WTC11 (cell line): ENCODE measurements at regions not wholly inside any gene's neighbourhood (a gene's known extent, or its start where the extent isn't known, plus 50 kb on each side); places are given as distances from the start of the nearest gene placed in this dataset.

ENCODE experiments used
- E2F1 ChIP-seq: sonication (generic); formaldehyde crosslinking; IDR thresholded peaks from 2 replicates; pipeline ENCODE4 v1.8.0; 2022; ENCODE audit warnings: mild to moderate bottlenecking, missing genetic modification reagents
- NFYB ChIP-seq: sonication (generic); formaldehyde crosslinking; conservative IDR thresholded peaks from 2 replicates; pipeline ENCODE4 v1.8.0; 2022; ENCODE audit warnings: low read depth, missing genetic modification reagents
- NR2C2 ChIP-seq: sonication (generic); formaldehyde crosslinking; IDR thresholded peaks from 2 replicates; pipeline ENCODE4 v1.8.0; 2022; ENCODE audit warnings: mild to moderate bottlenecking, missing genetic modification reagents
- SP1 ChIP-seq: sonication (generic); formaldehyde crosslinking; conservative IDR thresholded peaks from 2 replicates; pipeline ENCODE4 v1.8.1; 2022; ENCODE audit warnings: missing genetic modification reagents
- TF ChIP-seq, protein P1 (sequence below): fragments of 200-600 bp; IDR thresholded peaks from 2 replicates; pipeline ENCODE4 v1.8.0; 2022; ENCODE audit warnings: antibody characterized with exemption

DNA sequence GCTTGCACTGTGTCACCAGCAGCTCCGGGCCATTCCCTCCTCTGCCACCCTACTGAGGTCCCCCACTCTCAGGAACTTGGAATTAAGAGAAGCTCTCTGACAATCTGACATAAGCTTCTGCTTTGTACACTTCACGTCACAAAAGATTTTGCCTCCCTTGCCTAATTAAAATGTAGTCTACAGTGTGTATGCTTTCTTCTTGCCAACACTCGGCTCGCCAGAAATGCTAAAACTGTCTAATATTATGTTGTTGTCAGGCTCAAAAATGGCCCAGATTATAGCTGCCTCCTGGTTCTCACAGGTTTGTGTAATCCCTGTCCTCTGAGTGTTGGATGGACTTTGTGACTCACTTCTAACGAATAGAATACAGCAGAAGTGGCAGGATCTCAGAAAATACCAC lies 474.7 kb downstream of the MBD2 start:
- TF ChIP-seq NFYB (CRISPR knock-in tag) (no peak), E2F1 (CRISPR knock-in tag) (no peak), SP1 (CRISPR knock-in tag) (no peak), NR2C2 (CRISPR knock-in tag) (no peak)
- TF ChIP-seq, protein P1, sequence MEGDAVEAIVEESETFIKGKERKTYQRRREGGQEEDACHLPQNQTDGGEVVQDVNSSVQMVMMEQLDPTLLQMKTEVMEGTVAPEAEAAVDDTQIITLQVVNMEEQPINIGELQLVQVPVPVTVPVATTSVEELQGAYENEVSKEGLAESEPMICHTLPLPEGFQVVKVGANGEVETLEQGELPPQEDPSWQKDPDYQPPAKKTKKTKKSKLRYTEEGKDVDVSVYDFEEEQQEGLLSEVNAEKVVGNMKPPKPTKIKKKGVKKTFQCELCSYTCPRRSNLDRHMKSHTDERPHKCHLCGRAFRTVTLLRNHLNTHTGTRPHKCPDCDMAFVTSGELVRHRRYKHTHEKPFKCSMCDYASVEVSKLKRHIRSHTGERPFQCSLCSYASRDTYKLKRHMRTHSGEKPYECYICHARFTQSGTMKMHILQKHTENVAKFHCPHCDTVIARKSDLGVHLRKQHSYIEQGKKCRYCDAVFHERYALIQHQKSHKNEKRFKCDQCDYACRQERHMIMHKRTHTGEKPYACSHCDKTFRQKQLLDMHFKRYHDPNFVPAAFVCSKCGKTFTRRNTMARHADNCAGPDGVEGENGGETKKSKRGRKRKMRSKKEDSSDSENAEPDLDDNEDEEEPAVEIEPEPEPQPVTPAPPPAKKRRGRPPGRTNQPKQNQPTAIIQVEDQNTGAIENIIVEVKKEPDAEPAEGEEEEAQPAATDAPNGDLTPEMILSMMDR, result no peak
